ENCODE measurements at regions not wholly inside any gene's neighbourhood (a gene's known extent, or its start where the extent isn't known, plus 50 kb on each side); places are given as distances from the start of the nearest gene placed in this dataset.
"Not testable (repeated sequence)": the region's sequence is repeated elsewhere in the genome, so short reads cannot be mapped to it uniquely, and the experiment has no call there.

DNA sequence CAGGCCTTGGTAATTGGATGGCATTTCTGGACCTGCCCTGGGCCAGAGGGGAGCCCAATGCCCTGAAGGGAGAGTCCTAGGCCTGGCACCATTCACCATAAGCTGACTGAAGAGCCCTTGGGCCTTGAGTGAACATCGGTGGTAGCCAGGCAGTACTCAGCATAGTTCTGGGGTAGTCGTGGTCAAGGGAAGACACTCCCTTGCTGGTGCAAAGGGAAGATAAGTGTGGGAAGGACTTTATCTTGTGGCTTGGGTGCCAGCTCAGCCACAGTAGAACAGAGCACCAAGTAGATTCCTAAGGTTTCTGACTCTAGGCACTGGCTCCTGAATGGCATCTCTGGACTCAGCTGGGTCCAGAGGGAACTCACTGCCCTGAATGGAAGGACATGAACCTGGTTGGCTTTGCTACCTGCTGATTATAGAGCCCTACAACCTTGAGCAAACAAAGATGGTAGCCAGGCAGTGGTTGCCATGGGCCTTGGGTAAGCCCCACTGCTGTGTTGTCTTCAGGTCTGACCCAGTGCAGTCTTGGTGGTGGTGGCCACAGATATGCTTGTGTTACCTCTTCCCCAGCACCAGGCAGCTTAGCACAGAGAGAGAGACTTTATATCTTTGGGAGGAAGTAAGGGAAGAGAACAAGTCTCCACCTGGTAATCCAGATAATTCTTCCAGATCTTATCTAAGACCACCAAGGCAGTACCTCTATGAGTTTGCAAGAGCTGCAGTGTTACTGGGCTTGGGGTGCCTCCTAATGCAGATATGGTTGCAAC lies 83.5 kb downstream of the PRDM13 start (continued):
- TF ChIP-seq ZBTB12 (CRISPR knock-in tag; IDR thresholded peaks at IDR 0.05): no peak
- TF ChIP-seq ETV6 (IDR thresholded peaks at IDR 0.05; ENCODE audit: borderline replicate concordance in 1 of 2, low read depth in 2 of 2, low read length in 1 of 2): no peak
- no peak for TF ChIP-seq ETV6 (CRISPR knock-in tag; IDR thresholded peaks at IDR 0.05; ENCODE audit: borderline replicate concordance)
- TF ChIP-seq POLR2AphosphoS2 (IDR thresholded peaks at IDR 0.05; ENCODE audit: low read length): no peak
- no peak for TF ChIP-seq POLR2B (IDR thresholded peaks at IDR 0.05; ENCODE audit: low read depth, partially characterized antibody)

GRCh38 chr6:99702287-99702686 lies 95.7 kb downstream of the PRDM13 start:
- H3K27ac ChIP-seq (ENCODE audit: extremely low read depth, low read depth, low read length); CTCF ChIA-PET (ENCODE audit: low intra/inter-chr PET ratio); H4K20me1 ChIP-seq (replicated peaks; ENCODE audit: control insufficient read depth, insufficient read depth, low read length); H2AFZ ChIP-seq (ENCODE audit: low read depth, low read length); FAIRE-seq; intact Hi-C loops (cut with micrococcal nuclease); BruUV-seq (replicated peaks); H3K4me2 ChIP-seq (ENCODE audit: insufficient read depth, low read length); H3K9ac ChIP-seq (ENCODE audit: insufficient read depth in 1 of 2, low read depth in 2 of 2, low read length in 2 of 2); H3K9me3 ChIP-seq (replicated peaks; ENCODE audit: control insufficient read depth, insufficient read depth, low read depth, low read length); H3K4me1 ChIP-seq (replicated peaks in 1 of 2; ENCODE audit: control insufficient read depth in 2 of 2, insufficient read depth in 2 of 2, low read length in 2 of 2); H3K9me1 ChIP-seq (ENCODE audit: control insufficient read depth, insufficient read depth, low read length); H3K27me3 ChIP-seq (ENCODE audit: control insufficient read depth in 2 of 2, insufficient read depth in 2 of 2, low read length in 2 of 2); H3K36me3 ChIP-seq (ENCODE audit: control insufficient read depth, insufficient read depth, low read length); DNase-seq (ENCODE audit: extremely low read depth in 1 of 4, low spot score in 3 of 4); H3K79me2 ChIP-seq (ENCODE audit: control insufficient read depth, insufficient read depth, low read length); ATAC-seq; in situ Hi-C loops (cut with MboI); H3K4me3 ChIP-seq: not testable (repeated sequence)
- POLR2A ChIA-PET: interaction anchor here (0.6 kb wide), 1 partner anchor 1170 kb away, joined by 3 read pairs; no protein-coding TSS in a partner anchor
- 0% methylated on average over 6 of the region's 9 CpGs for whole genome bisulfite sequencing (ENCODE audit: insufficient coverage, low coverage, missing lambda C conversion rate)

Measured in K562 (cell line).